ENCODE measurements at regions not wholly inside any gene's neighbourhood (a gene's known extent, or its start where the extent isn't known, plus 50 kb on each side); places are given as distances from the start of the nearest gene placed in this dataset.

- TF ChIP-seq POLR2A (IDR thresholded peaks at IDR 0.05; ENCODE audit: low read length) (no peak), GATA1 (IDR thresholded peaks at IDR 0.05; ENCODE audit: low read depth, low read length) (no peak)
Measured at GRCh38 chr9:2385746-2386145, 235.8 kb upstream of the VLDLR start.
